K562 (cell line): ENCODE measurements at regions not wholly inside any gene's neighbourhood (a gene's known extent, or its start where the extent isn't known, plus 50 kb on each side); places are given as distances from the start of the nearest gene placed in this dataset.
A peak's percentile ranks its signal among the peaks of the same experiment; 100 is the strongest.

Experiments used
- ATAC-seq: fragments of 200-7000 bp; cut with Tn5 transposase; 3 replicates; pipeline ENCODE4 v1.9.1; 2020; ENCODE audit warnings: moderate library complexity
- BruUV-seq: library from RNA; stranded (reverse); fragments of 400-500 nt; replicated peaks from 2 replicates; lab custom pipeline; 2021; lab: Mats Ljungman, UMichigan
- CTCF ChIA-PET: fragments of 300-600 bp; formaldehyde crosslinking; extraction: SDS; loops from one replicate; lab custom pipeline; 2021; ENCODE audit warnings: low intra/inter-chr PET ratio; lab: Yijun Ruan, JAX
- POLR2A ChIA-PET: fragments of 300-600, 350-650 bp; sonication (Branson Sonifier 250); formaldehyde crosslinking; extraction: SDS; loops from one replicate; lab custom pipeline; 2021; ENCODE audit warnings: antibody characterized with exemption, inconsistent platforms; lab: Yijun Ruan, JAX
- DNase-seq, 4 experiments: peaks; one replicate each; pipeline versions ENCODE4 v3.0.0 to v3.0.0-alpha.2; 2011 to 2018; ENCODE audit warnings: low spot score in 3 of 4, mixed read lengths in 3 of 4; ENCODE audit errors: extremely low read depth in 1 of 4
- FAIRE-seq: peaks from 2 replicates; lab custom pipeline; 2011; peaks lifted over from hg19 to GRCh38; lab: Jason Lieb, UNC
- H2AFZ ChIP-seq: 2 replicates; pipeline ENCODE4 v1.6.0; 2011; ENCODE audit warnings: low read depth, low read length, control low read depth, inconsistent platforms
- H3K27ac ChIP-seq: fragments of 200-600 bp; 3 replicates; pipeline ENCODE4 v1.8.0; 2011; ENCODE audit warnings: low read depth, mild to moderate bottlenecking, control low read depth, inconsistent platforms, low read length, moderate library complexity, mixed read lengths; ENCODE audit errors: extremely low read depth
- H3K27me3 ChIP-seq, 2 experiments: fragments of 300-600 bp in 1 of 2; 2 replicates in 1 of 2; 3 replicates in 1 of 2; pipeline versions ENCODE4 v1.6.0 to v1.8.0; 2011; ENCODE audit warnings: inconsistent platforms in 2 of 2, low read length in 2 of 2, mild to moderate bottlenecking in 1 of 2, mixed read lengths in 1 of 2, moderate library complexity in 1 of 2; ENCODE audit not compliant: control insufficient read depth in 2 of 2, insufficient read depth in 2 of 2
- H3K36me3 ChIP-seq: fragments of 300-600 bp; 3 replicates; pipeline ENCODE4 v1.8.0; 2011; ENCODE audit warnings: mild to moderate bottlenecking, low read length, inconsistent platforms; ENCODE audit not compliant: control insufficient read depth, insufficient read depth
- H3K4me1 ChIP-seq, 2 experiments: fragments of 200-600 bp in 1 of 2; replicated peaks in 1 of 2; 2 replicates in 1 of 2; 3 replicates in 1 of 2; pipeline versions ENCODE4 v1.5.1 to v1.8.0; 2011; ENCODE audit warnings: inconsistent platforms in 2 of 2, low read length in 2 of 2, mild to moderate bottlenecking in 1 of 2, mixed read lengths in 1 of 2, moderate library complexity in 1 of 2; ENCODE audit not compliant: control insufficient read depth in 2 of 2, insufficient read depth in 2 of 2
- H3K4me2 ChIP-seq: 2 replicates; pipeline ENCODE4 v1.6.1; 2011; ENCODE audit warnings: low read length, control low read depth, inconsistent platforms, mixed read lengths; ENCODE audit not compliant: insufficient read depth
- H3K4me3 ChIP-seq: fragments of 200-600 bp; sonication (generic), shearing (Covaris generic); 2 replicates; pipeline ENCODE4 v1.5.1; 2016; ENCODE audit warnings: control low read depth, inconsistent platforms
- H3K79me2 ChIP-seq: fragments of 200-600 bp; 3 replicates; pipeline ENCODE4 v1.8.0; 2011; ENCODE audit warnings: low read length, inconsistent platforms; ENCODE audit not compliant: control insufficient read depth, insufficient read depth
- H3K9ac ChIP-seq, 2 experiments: 2 replicates each; pipeline versions ENCODE4 v1.6.0 to v1.6.1; 2011; ENCODE audit warnings: low read depth in 2 of 2, low read length in 2 of 2, control low read depth in 1 of 2, inconsistent platforms in 1 of 2, mild to moderate bottlenecking in 1 of 2, mixed read lengths in 1 of 2; ENCODE audit not compliant: insufficient read depth in 1 of 2
- H3K9me1 ChIP-seq: one replicate; pipeline ENCODE4 v1.6.0; 2011; ENCODE audit warnings: inconsistent platforms, mild to moderate bottlenecking, low read length, moderate library complexity; ENCODE audit not compliant: control insufficient read depth, insufficient read depth
- H3K9me3 ChIP-seq: replicated peaks from 2 replicates; pipeline ENCODE4 v1.5.1; 2011; ENCODE audit warnings: low read depth, low read length, inconsistent platforms; ENCODE audit not compliant: control insufficient read depth, insufficient read depth
- H4K20me1 ChIP-seq: replicated peaks from 2 replicates; pipeline ENCODE4 v1.6.1; 2011; ENCODE audit warnings: low read length, inconsistent platforms, mixed read lengths; ENCODE audit not compliant: control insufficient read depth, insufficient read depth
- ARID1B ChIP-seq: fragments of 450-650 bp; IDR thresholded peaks from 2 replicates; pipeline ENCODE4 v1.6.1; 2016; ENCODE audit warnings: antibody characterized with exemption, mild to moderate bottlenecking, inconsistent platforms
- FOXK2 ChIP-seq, 2 experiments: fragments of 450-650 bp; IDR thresholded peaks in 1 of 2; conservative IDR thresholded peaks in 1 of 2; 2 replicates each; pipeline ENCODE4 v1.6.1; 2016; ENCODE audit warnings: low read depth in 2 of 2, mild to moderate bottlenecking in 1 of 2
- GABPA ChIP-seq: fragments of 200-800 bp; sonication (Bioruptor generic); conservative IDR thresholded peaks from 2 replicates; pipeline ENCODE4 v1.6.1; 2016; ENCODE audit warnings: low read depth, missing genetic modification characterization, missing compliant biosample characterization
- HIVEP1 ChIP-seq: fragments of 250-450 bp; sonication (Bioruptor Pico); IDR thresholded peaks from 2 replicates; pipeline ENCODE4 v1.4.0; 2020; ENCODE audit warnings: mild to moderate bottlenecking
- LCOR ChIP-seq: sonication (generic); formaldehyde crosslinking; IDR thresholded peaks from 2 replicates; pipeline ENCODE4 v1.8.0; 2022; ENCODE audit warnings: mild to moderate bottlenecking, missing genetic modification reagents
- MEIS2 ChIP-seq: fragments of 450-650 bp; IDR thresholded peaks from 2 replicates; pipeline ENCODE4 v1.6.1; 2014; ENCODE audit warnings: mild to moderate bottlenecking; ENCODE audit not compliant: partially characterized antibody
- NCOA1 ChIP-seq: fragments of 450-650 bp; IDR thresholded peaks from 2 replicates; pipeline ENCODE4 v1.6.1; 2016; ENCODE audit warnings: low read depth
- TCF15 ChIP-seq: fragments of 250-450 bp; sonication (Bioruptor Pico); IDR thresholded peaks from 2 replicates; pipeline ENCODE4 v1.8.0; 2022; ENCODE audit warnings: moderate library complexity, mild to moderate bottlenecking, inconsistent platforms
- ZBTB2 ChIP-seq: fragments of 450-650 bp; IDR thresholded peaks from 2 replicates; pipeline ENCODE4 v1.6.1; 2016; ENCODE audit warnings: antibody characterized with exemption
- ZNF354B ChIP-seq: fragments of 250-450 bp; sonication (Bioruptor Pico); IDR thresholded peaks from 2 replicates; pipeline ENCODE4 v1.4.0; 2020
- WGBS: fragments of 100-300 bp; shearing (Covaris generic); methylation state at CpG from one replicate; pipeline ENCODE4 v1.1.6; 2016; ENCODE audit warnings: low coverage, mixed read lengths; ENCODE audit not compliant: insufficient coverage; ENCODE audit errors: missing lambda C conversion rate; 5-methylcytosine and 5-hydroxymethylcytosine counted together
- in situ Hi-C: fragments of 300-500 bp; cut with MboI; formaldehyde crosslinking; loops from 4 replicates; pipeline ENCODE4 v1.15.0; 2018; ENCODE audit warnings: inconsistent platforms, mixed read lengths
- intact Hi-C: fragments of 100-400 bp; cut with micrococcal nuclease; formaldehyde crosslinking; loops from 2 replicates; pipeline ENCODE4 v1.14.2; 2022
- TF ChIP-seq, protein P1 (sequence below): sonication (generic); formaldehyde crosslinking; IDR thresholded peaks from 2 replicates; pipeline ENCODE4 v1.8.1; 2023; ENCODE audit warnings: mild to moderate bottlenecking, missing genetic modification reagents
- TF ChIP-seq, protein P2 (sequence below): fragments of 450-650 bp; IDR thresholded peaks from 2 replicates; pipeline ENCODE4 v1.6.1; 2016; ENCODE audit warnings: mild to moderate bottlenecking

- 0 out of 2 replicates have a peak, but pooled peaks have one; percentile 19 for TF ChIP-seq ZBTB2
Observed at GRCh38 chr4:159047478-159048165, 55.3 kb upstream of the RAPGEF2 start (continued).

GRCh38 chr4:159048166-159048886 lies 54.6 kb upstream of the RAPGEF2 start:
- no peaks in the 10 kb centered on the region for H3K36me3 ChIP-seq
- peak overlapping the region; percentile 63 for H3K27ac ChIP-seq
- no peaks in the 10 kb centered on the region for H3K79me2 ChIP-seq
- 9% methylated on average over 16 of the region's 16 CpGs for WGBS
- no peaks in the 10 kb centered on the region for H3K27me3 ChIP-seq
- H3K9ac ChIP-seq = peak overlapping the region; percentile 47 to 62; a peak in 3 of 4 replicates
- H3K4me1 ChIP-seq = peaks cover 18 to 35% of the 10 kb centered on the region in 2 experiments
- H3K4me2 ChIP-seq = peak overlapping the region; percentile 77
- H4K20me1 ChIP-seq = no peaks in the 10 kb centered on the region
- H2AFZ ChIP-seq = peak overlapping the region; percentile 98
- H3K4me3 ChIP-seq = peak overlapping the region; percentile 3; the same call in 1 of the 2 replicates
- in situ Hi-C loops (no loop called here), intact Hi-C loops (no loop called here)
- FAIRE-seq (peak; percentile 92), ATAC-seq (peak; percentile 86), DNase-seq (peak; percentile 35 to 79 (median 54))
- BruUV-seq = no TSS peak
- H3K9me1 ChIP-seq = no peaks in the 10 kb centered on the region
- H3K9me3 ChIP-seq = no peaks in the 10 kb centered on the region
- ChIA-PET CTCF (interaction anchor here (0.6 kb wide), 1 partner anchor 559 kb away, joined by 5 read pairs; no protein-coding TSS in a partner anchor), POLR2A (interaction anchor here (0.5 to 0.9 kb wide), 3 partner anchors 8 to 70 kb away, joined by 3 to 4 read pairs (median 3); no protein-coding TSS in a partner anchor)
- TF ChIP-seq MEIS2 = peak; percentile 47
- TF ChIP-seq, protein P1, sequence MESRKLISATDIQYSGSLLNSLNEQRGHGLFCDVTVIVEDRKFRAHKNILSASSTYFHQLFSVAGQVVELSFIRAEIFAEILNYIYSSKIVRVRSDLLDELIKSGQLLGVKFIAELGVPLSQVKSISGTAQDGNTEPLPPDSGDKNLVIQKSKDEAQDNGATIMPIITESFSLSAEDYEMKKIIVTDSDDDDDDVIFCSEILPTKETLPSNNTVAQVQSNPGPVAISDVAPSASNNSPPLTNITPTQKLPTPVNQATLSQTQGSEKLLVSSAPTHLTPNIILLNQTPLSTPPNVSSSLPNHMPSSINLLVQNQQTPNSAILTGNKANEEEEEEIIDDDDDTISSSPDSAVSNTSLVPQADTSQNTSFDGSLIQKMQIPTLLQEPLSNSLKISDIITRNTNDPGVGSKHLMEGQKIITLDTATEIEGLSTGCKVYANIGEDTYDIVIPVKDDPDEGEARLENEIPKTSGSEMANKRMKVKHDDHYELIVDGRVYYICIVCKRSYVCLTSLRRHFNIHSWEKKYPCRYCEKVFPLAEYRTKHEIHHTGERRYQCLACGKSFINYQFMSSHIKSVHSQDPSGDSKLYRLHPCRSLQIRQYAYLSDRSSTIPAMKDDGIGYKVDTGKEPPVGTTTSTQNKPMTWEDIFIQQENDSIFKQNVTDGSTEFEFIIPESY = 0 out of 2 replicates have a peak, but pooled peaks have one; percentile 12
- 0 out of 4 replicates have a peak, but pooled peaks of 1 of the 2 experiments have one; percentile 16 for TF ChIP-seq FOXK2 (conservative IDR thresholded peaks at IDR 0.05 in 1 of 2, IDR thresholded peaks at IDR 0.05 in 1 of 2; ENCODE audit: low read depth in 2 of 2)
- no peak for TF ChIP-seq GABPA
- TF ChIP-seq, protein P2, sequence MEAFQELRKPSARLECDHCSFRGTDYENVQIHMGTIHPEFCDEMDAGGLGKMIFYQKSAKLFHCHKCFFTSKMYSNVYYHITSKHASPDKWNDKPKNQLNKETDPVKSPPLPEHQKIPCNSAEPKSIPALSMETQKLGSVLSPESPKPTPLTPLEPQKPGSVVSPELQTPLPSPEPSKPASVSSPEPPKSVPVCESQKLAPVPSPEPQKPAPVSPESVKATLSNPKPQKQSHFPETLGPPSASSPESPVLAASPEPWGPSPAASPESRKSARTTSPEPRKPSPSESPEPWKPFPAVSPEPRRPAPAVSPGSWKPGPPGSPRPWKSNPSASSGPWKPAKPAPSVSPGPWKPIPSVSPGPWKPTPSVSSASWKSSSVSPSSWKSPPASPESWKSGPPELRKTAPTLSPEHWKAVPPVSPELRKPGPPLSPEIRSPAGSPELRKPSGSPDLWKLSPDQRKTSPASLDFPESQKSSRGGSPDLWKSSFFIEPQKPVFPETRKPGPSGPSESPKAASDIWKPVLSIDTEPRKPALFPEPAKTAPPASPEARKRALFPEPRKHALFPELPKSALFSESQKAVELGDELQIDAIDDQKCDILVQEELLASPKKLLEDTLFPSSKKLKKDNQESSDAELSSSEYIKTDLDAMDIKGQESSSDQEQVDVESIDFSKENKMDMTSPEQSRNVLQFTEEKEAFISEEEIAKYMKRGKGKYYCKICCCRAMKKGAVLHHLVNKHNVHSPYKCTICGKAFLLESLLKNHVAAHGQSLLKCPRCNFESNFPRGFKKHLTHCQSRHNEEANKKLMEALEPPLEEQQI = 0 out of 2 replicates have a peak, but pooled peaks have one; percentile 14
- peak; percentile 37; the same call in 1 of the 2 replicates for TF ChIP-seq LCOR (CRISPR knock-in tag)
- TF ChIP-seq ZNF354B (CRISPR knock-in tag) = no peak
- TF ChIP-seq HIVEP1 (CRISPR knock-in tag) = no peak
- TF ChIP-seq TCF15 (CRISPR knock-in tag) = no peak
- peak; percentile 27; the same call in 1 of the 2 replicates for TF ChIP-seq ARID1B
- TF ChIP-seq NCOA1 = no peak
